CD8-positive, alpha-beta memory T cell (primary cell): ENCODE measurements at regions not wholly inside any gene's neighbourhood (a gene's known extent, or its start where the extent isn't known, plus 50 kb on each side); places are given as distances from the start of the nearest gene placed in this dataset.
"Not testable (repeated sequence)": the region's sequence is repeated elsewhere in the genome, so short reads cannot be mapped to it uniquely, and the experiment has no call there.

ENCODE experiments used
- CTCF ChIA-PET: fragments of 350-600 bp; sonication (Branson Sonifier 250); formaldehyde crosslinking; loops from one replicate; lab custom pipeline; 2021; ENCODE audit warnings: antibody characterized with exemption; lab: Charles Lee
- POLR2A ChIA-PET: fragments of 350-600 bp; sonication (Branson Sonifier 250); formaldehyde crosslinking; loops from one replicate; lab custom pipeline; 2021; ENCODE audit warnings: antibody characterized with exemption; lab: Charles Lee
- DNase-seq, 5 donors: peaks; one replicate each; pipeline versions ENCODE4 v3.0.0 to v3.0.0-alpha.2; 2020 to 2022; ENCODE audit warnings: mixed read lengths in 1 of 5
- H3K27ac ChIP-seq: one replicate; pipeline ENCODE4 v1.7.0; 2013; ENCODE audit warnings: low read depth, mild to moderate bottlenecking, low read length, moderate library complexity
- H3K27me3 ChIP-seq: 2 replicates; pipeline ENCODE4 v1.7.0; 2013; ENCODE audit warnings: low read length, mild to moderate bottlenecking; ENCODE audit not compliant: insufficient read depth, poor library complexity, severe bottlenecking
- H3K36me3 ChIP-seq: 2 replicates; pipeline ENCODE4 v1.7.0; 2013; ENCODE audit warnings: mild to moderate bottlenecking, low read length, moderate library complexity; ENCODE audit not compliant: insufficient read depth
- H3K4me1 ChIP-seq: 2 replicates; pipeline ENCODE4 v1.7.0; 2013; ENCODE audit warnings: mild to moderate bottlenecking, low read length, moderate library complexity; ENCODE audit not compliant: insufficient read depth
- H3K4me3 ChIP-seq: 2 replicates; pipeline ENCODE4 v1.7.0; 2013; ENCODE audit warnings: mild to moderate bottlenecking, low read length
- H3K9me3 ChIP-seq: 2 replicates; pipeline ENCODE4 v1.7.0; 2013; ENCODE audit warnings: mild to moderate bottlenecking, low read length
- H3K27ac Mint-ChIP-seq, 8 donors: one replicate each; pipeline ENCODE4 v1.8.0; 2020 to 2021; ENCODE audit warnings: mixed read lengths in 8 of 8, mild to moderate bottlenecking in 6 of 8, inconsistent platforms in 3 of 8, moderate library complexity in 3 of 8
- H3K27me3 Mint-ChIP-seq, 2 donors: one replicate each; pipeline ENCODE4 v1.8.0; 2020 to 2021; ENCODE audit warnings: mixed read lengths in 2 of 2, mild to moderate bottlenecking in 1 of 2, moderate library complexity in 1 of 2
- H3K36me3 Mint-ChIP-seq, 3 donors: one replicate each; pipeline ENCODE4 v1.8.0; 2020 to 2021; ENCODE audit warnings: mixed read lengths in 3 of 3, inconsistent platforms in 1 of 3, mild to moderate bottlenecking in 1 of 3
- H3K4me1 Mint-ChIP-seq, 3 donors: one replicate each; pipeline ENCODE4 v1.8.0; 2020 to 2021; ENCODE audit warnings: mixed read lengths in 3 of 3, inconsistent platforms in 1 of 3, mild to moderate bottlenecking in 1 of 3
- H3K4me3 Mint-ChIP-seq, 7 donors: one replicate each; pipeline ENCODE4 v1.8.0; 2020 to 2021; ENCODE audit warnings: mixed read lengths in 7 of 7, mild to moderate bottlenecking in 6 of 7, moderate library complexity in 4 of 7, inconsistent platforms in 2 of 7
- H3K9me3 Mint-ChIP-seq, 5 donors: one replicate each; pipeline ENCODE4 v1.8.0; 2020 to 2022; ENCODE audit warnings: mixed read lengths in 5 of 5, mild to moderate bottlenecking in 3 of 5, moderate library complexity in 2 of 5, inconsistent platforms in 1 of 5

GRCh38 chr7:84941936-84942335 is 244.9 kb downstream of the SEMA3D start:
- Mint-ChIP-seq H3K27me3 (no peaks in the 10 kb centered on the region), H3K36me3 (peaks cover 0 to 1% (median 0%) of the 10 kb centered on the region in 3 donors), H3K27ac (no peak overlapping the region), H3K4me3 (no peak overlapping the region), H3K9me3 (peaks cover 1 to 27% (median 10%) of the 10 kb centered on the region in 5 donors), H3K4me1 (no peaks in the 10 kb centered on the region)
- POLR2A ChIA-PET = no interaction called here
- Histone ChIP-seq H3K27me3 (no peaks in the 10 kb centered on the region), H3K9me3 (no peaks in the 10 kb centered on the region), H3K27ac (no peak overlapping the region), H3K36me3 (no peaks in the 10 kb centered on the region), H3K4me1 (no peaks in the 10 kb centered on the region), H3K4me3 (no peak overlapping the region)
- DNase-seq = no peak
- CTCF ChIA-PET = no interaction called here

- Histone ChIP-seq H3K36me3 (no peaks in the 10 kb centered on the region), H3K4me1 (no peaks in the 10 kb centered on the region), H3K27ac (no peak overlapping the region), H3K4me3 (no peak overlapping the region), H3K27me3 (no peaks in the 10 kb centered on the region), H3K9me3 (no peaks in the 10 kb centered on the region)
- no peaks in the 10 kb centered on the region for H3K27me3 Mint-ChIP-seq
- peaks cover 1 to 27% (median 9%) of the 10 kb centered on the region in 5 donors for H3K9me3 Mint-ChIP-seq
- no peaks in the 10 kb centered on the region for H3K4me1 Mint-ChIP-seq
- ChIA-PET POLR2A (no interaction called here), CTCF (no interaction called here)
- DNase-seq = no peak
- H3K36me3 Mint-ChIP-seq = peaks cover 0 to 1% (median 0%) of the 10 kb centered on the region in 3 donors
- H3K4me3 Mint-ChIP-seq = no peak overlapping the region
- H3K27ac Mint-ChIP-seq = no peak overlapping the region
These were observed 245.6 kb downstream of the SEMA3D start for GRCh38 chr7:84941291-84941690.

DNA sequence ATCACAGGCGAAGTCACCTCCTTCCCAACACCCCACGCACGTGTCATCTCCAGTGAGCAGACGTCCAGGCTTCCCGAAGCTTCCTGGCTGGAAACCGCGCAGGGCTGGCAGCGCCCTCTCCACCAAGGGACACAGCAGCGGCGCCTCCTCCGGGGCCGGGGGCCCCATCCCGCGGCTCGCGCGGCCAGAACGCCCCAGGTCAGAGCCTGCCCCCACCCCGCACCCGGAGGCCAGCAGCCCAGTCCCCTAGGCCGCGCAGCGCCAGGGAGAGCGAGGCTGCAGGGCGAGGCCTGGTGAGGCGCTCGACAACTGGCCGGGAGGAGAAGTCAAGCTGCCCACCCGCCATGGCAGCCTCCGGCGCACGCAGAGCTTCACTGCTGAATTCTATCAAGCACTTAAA is 247.0 kb downstream of the SEMA3D start:
- H3K9me3 ChIP-seq = no peaks in the 10 kb centered on the region
- Mint-ChIP-seq H3K36me3 (peaks cover 0 to 1% (median 0%) of the 10 kb centered on the region in 3 donors), H3K9me3 (peaks cover 1 to 27% (median 6%) of the 10 kb centered on the region in 5 donors), H3K27me3 (no peaks in the 10 kb centered on the region), H3K4me3 (no peak overlapping the region), H3K4me1 (no peaks in the 10 kb centered on the region), H3K27ac (no peak overlapping the region)
- ChIA-PET CTCF (no interaction called here), POLR2A (no interaction called here)
- no peaks in the 10 kb centered on the region for H3K4me1 ChIP-seq
- H3K27me3 ChIP-seq = no peaks in the 10 kb centered on the region
- no peak for DNase-seq
- H3K36me3 ChIP-seq = no peaks in the 10 kb centered on the region
- no peak overlapping the region for H3K27ac ChIP-seq
- H3K4me3 ChIP-seq = no peak overlapping the region

DNA sequence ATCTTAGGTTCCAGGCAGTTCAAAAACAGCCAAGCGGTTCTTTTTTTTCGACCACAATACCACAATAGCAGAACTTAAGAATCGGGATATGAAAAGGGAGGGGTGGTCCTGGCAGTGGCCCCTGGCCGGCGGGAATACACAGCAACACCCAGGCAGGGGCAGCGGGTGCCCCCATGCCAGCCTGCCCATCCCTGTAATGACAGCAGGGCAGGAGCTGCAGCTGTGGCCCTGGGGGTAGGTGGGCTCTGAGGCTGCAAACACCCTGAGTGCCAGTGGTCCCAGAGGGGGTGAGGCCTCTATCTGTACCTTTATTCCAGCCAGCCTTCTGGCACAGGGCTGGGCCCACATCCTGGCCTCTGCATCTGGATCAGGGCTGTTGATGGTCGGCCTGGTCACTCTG is 247.4 kb downstream of the SEMA3D start:
- no peaks in the 10 kb centered on the region for H3K4me1 Mint-ChIP-seq
- ChIA-PET CTCF (no interaction called here), POLR2A (no interaction called here)
- H3K36me3 Mint-ChIP-seq = peaks cover 0 to 1% (median 0%) of the 10 kb centered on the region in 3 donors
- H3K9me3 Mint-ChIP-seq = peaks cover 2 to 27% (median 7%) of the 10 kb centered on the region in 5 donors
- H3K27ac Mint-ChIP-seq = no peak overlapping the region
- H3K9me3 ChIP-seq = no peaks in the 10 kb centered on the region
- H3K4me3 Mint-ChIP-seq = no peak overlapping the region
- H3K4me3 ChIP-seq = no peak overlapping the region
- no peak overlapping the region for H3K27ac ChIP-seq
- H3K36me3 ChIP-seq = no peaks in the 10 kb centered on the region
- H3K27me3 Mint-ChIP-seq = no peaks in the 10 kb centered on the region
- H3K27me3 ChIP-seq = no peaks in the 10 kb centered on the region
- no peak for DNase-seq
- no peaks in the 10 kb centered on the region for H3K4me1 ChIP-seq

DNA sequence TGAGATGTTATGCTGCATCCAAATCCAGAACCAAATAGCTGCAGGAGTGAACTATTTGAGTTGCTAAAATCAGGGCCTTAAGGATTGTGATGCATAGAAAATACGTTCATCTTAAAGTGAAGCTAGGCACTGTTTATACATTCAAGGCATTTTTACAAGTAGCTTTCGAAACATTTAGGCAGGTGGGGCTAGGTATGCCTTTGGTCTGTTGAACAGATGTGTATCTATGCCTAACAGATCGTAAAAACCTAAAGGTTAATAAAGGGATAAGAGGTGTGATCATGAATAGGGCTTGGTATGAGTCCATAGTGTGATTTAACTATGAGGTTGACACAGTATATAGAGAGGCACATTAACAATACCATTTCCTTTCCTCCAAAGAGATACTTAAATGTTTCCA is 262.5 kb downstream of the SEMA3D start:
- H3K4me3 ChIP-seq = no peak overlapping the region
- ChIA-PET CTCF (no interaction called here), POLR2A (no interaction called here)
- no peak for DNase-seq
- no peak overlapping the region for H3K4me3 Mint-ChIP-seq
- H3K36me3 ChIP-seq = no peaks in the 10 kb centered on the region
- H3K9me3 Mint-ChIP-seq = peaks cover 4 to 26% (median 8%) of the 10 kb centered on the region in 5 donors
- no peaks in the 10 kb centered on the region for H3K27me3 Mint-ChIP-seq
- H3K4me1 Mint-ChIP-seq = no peaks in the 10 kb centered on the region
- H3K9me3 ChIP-seq = no peaks in the 10 kb centered on the region
- no peak overlapping the region for H3K27ac ChIP-seq
- H3K27ac Mint-ChIP-seq = no peak overlapping the region
- no peaks in the 10 kb centered on the region for H3K4me1 ChIP-seq
- no peaks in the 10 kb centered on the region for H3K36me3 Mint-ChIP-seq
- H3K27me3 ChIP-seq = no peaks in the 10 kb centered on the region

DNA sequence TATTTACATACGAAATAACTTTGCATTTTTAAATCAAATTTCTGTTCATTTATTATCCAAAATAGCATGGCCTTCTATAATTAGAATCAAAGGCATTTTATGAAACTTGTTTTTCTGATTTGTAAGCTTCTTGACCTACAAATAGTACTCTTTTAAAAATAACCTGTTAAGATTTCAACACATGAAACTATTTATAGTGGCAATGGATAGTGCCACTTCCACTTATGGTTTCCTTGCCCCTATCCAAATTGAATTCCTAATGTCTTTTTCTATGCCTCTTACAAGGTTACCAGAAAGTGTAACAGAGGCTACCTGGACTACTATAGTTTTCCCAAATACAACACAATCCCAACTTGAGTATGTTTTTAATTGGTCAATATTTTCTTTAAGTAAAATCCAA is 263.5 kb downstream of the SEMA3D start:
- Mint-ChIP-seq H3K4me3 (no peak overlapping the region), H3K9me3 (peaks cover 6 to 26% (median 8%) of the 10 kb centered on the region in 5 donors), H3K36me3 (no peaks in the 10 kb centered on the region), H3K4me1 (no peaks in the 10 kb centered on the region), H3K27me3 (no peaks in the 10 kb centered on the region), H3K27ac (no peak overlapping the region)
- CTCF ChIA-PET = no interaction called here
- Histone ChIP-seq H3K27ac (no peak overlapping the region), H3K36me3 (no peaks in the 10 kb centered on the region), H3K27me3 (no peaks in the 10 kb centered on the region), H3K4me1 (no peaks in the 10 kb centered on the region), H3K9me3 (no peaks in the 10 kb centered on the region), H3K4me3 (no peak overlapping the region)
- DNase-seq = no peak
- POLR2A ChIA-PET = no interaction called here

GRCh38 chr7:84921154-84921553 is 265.7 kb downstream of the SEMA3D start:
- H3K4me3 ChIP-seq = no peak overlapping the region
- Mint-ChIP-seq H3K4me3 (no peak overlapping the region), H3K36me3 (no peaks in the 10 kb centered on the region), H3K27ac (no peak overlapping the region), H3K9me3 (peaks cover 3 to 25% (median 5%) of the 10 kb centered on the region in 5 donors), H3K27me3 (no peaks in the 10 kb centered on the region), H3K4me1 (no peaks in the 10 kb centered on the region)
- no peaks in the 10 kb centered on the region for H3K27me3 ChIP-seq
- no peaks in the 10 kb centered on the region for H3K4me1 ChIP-seq
- H3K9me3 ChIP-seq = no peaks in the 10 kb centered on the region
- DNase-seq = no peak
- no peak overlapping the region for H3K27ac ChIP-seq
- ChIA-PET POLR2A (no interaction called here), CTCF (no interaction called here)
- no peaks in the 10 kb centered on the region for H3K36me3 ChIP-seq

DNA sequence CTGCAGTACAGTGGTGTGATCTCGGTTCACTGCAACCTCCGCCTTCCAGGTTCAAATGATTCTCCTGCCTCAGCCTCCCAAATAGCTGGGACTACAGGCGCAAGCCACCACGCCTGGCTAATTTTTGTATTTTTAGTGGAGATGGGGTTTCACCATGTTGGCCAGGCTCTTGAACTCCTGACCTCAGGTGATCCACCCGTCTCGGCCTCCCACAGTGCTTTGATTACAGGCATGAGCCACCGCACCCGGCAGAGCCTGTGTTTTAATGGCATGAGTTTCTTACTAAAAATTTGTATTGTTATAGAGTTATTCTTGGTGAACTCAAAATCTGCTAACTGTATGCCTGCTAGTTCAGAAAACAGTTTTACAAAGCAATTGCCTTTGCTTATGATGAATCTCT is 269.9 kb downstream of the SEMA3D start:
- H3K4me1 ChIP-seq, DNase-seq, H3K27ac ChIP-seq, H3K4me3 Mint-ChIP-seq, H3K9me3 ChIP-seq, H3K4me1 Mint-ChIP-seq, H3K36me3 ChIP-seq, POLR2A ChIA-PET, H3K27me3 ChIP-seq, CTCF ChIA-PET, H3K27me3 Mint-ChIP-seq, H3K4me3 ChIP-seq, H3K27ac Mint-ChIP-seq, H3K36me3 Mint-ChIP-seq: not testable (repeated sequence)
- H3K9me3 Mint-ChIP-seq = peaks cover 2 to 25% (median 7%) of the 10 kb centered on the region in 5 donors

GRCh38 chr7:84916161-84916560 is 270.7 kb downstream of the SEMA3D start:
- Mint-ChIP-seq H3K27ac (no peak overlapping the region), H3K9me3 (peaks cover 2 to 25% (median 6%) of the 10 kb centered on the region in 5 donors), H3K27me3 (no peaks in the 10 kb centered on the region), H3K4me1 (no peaks in the 10 kb centered on the region), H3K4me3 (no peak overlapping the region), H3K36me3 (no peaks in the 10 kb centered on the region)
- ChIA-PET POLR2A (no interaction called here), CTCF (no interaction called here)
- Histone ChIP-seq H3K27me3 (no peaks in the 10 kb centered on the region), H3K36me3 (no peaks in the 10 kb centered on the region), H3K9me3 (no peaks in the 10 kb centered on the region), H3K4me1 (no peaks in the 10 kb centered on the region), H3K4me3 (no peak overlapping the region), H3K27ac (no peak overlapping the region)
- DNase-seq = no peak
